HL-60 (cell line): ENCODE measurements at regions not wholly inside any gene's neighbourhood (a gene's known extent, or its start where the extent isn't known, plus 50 kb on each side); places are given as distances from the start of the nearest gene placed in this dataset.

Experiments used
- DNase-seq, 2 experiments: peaks; one replicate each; pipeline ENCODE4 v3.0.0-alpha.2; 2010 to 2020; ENCODE audit warnings: low read depth in 1 of 2, low spot score in 1 of 2
- H3K27ac ChIP-seq: fragments of 250-450 bp; sonication (Bioruptor Pico); replicated peaks from 2 replicates; pipeline ENCODE4 v1.5.1; 2020; ENCODE audit warnings: mild to moderate bottlenecking, moderate library complexity
- H3K27me3 ChIP-seq: fragments of 250-450 bp; sonication (Bioruptor Pico); 2 replicates; pipeline ENCODE4 v1.5.1; 2021; ENCODE audit warnings: mild to moderate bottlenecking, moderate library complexity; ENCODE audit not compliant: insufficient read depth, poor library complexity, severe bottlenecking
- H3K4me3 ChIP-seq: replicated peaks from 2 replicates; pipeline ENCODE4 v1.5.1; 2011; ENCODE audit warnings: mild to moderate bottlenecking, control low read depth, low read length; ENCODE audit not compliant: insufficient read depth
- CTCF ChIP-seq: IDR thresholded peaks from one replicate; pipeline ENCODE4 v1.5.1; 2011; ENCODE audit warnings: low read length, control low read depth, inconsistent platforms; ENCODE audit not compliant: insufficient read depth
- GABPA ChIP-seq: IDR thresholded peaks from 2 replicates; pipeline ENCODE4 v1.6.1; 2012; ENCODE audit warnings: low read depth
- POLR2AphosphoS5 ChIP-seq: IDR thresholded peaks from 2 replicates; pipeline ENCODE4 v1.6.1; 2012; ENCODE audit warnings: low read depth
- SPI1 ChIP-seq: IDR thresholded peaks from 2 replicates; pipeline ENCODE4 v1.6.1; 2012; ENCODE audit warnings: low read depth, mild to moderate bottlenecking, borderline replicate concordance
- TF ChIP-seq, protein P1 (sequence below): IDR thresholded peaks from 2 replicates; pipeline ENCODE4 v1.6.1; 2012; ENCODE audit warnings: low read depth; ENCODE audit not compliant: insufficient replicate concordance

- no peaks in the 10 kb centered on the region for H3K27me3 ChIP-seq
- no peak overlapping the region for H3K4me3 ChIP-seq
- TF ChIP-seq, protein P1, sequence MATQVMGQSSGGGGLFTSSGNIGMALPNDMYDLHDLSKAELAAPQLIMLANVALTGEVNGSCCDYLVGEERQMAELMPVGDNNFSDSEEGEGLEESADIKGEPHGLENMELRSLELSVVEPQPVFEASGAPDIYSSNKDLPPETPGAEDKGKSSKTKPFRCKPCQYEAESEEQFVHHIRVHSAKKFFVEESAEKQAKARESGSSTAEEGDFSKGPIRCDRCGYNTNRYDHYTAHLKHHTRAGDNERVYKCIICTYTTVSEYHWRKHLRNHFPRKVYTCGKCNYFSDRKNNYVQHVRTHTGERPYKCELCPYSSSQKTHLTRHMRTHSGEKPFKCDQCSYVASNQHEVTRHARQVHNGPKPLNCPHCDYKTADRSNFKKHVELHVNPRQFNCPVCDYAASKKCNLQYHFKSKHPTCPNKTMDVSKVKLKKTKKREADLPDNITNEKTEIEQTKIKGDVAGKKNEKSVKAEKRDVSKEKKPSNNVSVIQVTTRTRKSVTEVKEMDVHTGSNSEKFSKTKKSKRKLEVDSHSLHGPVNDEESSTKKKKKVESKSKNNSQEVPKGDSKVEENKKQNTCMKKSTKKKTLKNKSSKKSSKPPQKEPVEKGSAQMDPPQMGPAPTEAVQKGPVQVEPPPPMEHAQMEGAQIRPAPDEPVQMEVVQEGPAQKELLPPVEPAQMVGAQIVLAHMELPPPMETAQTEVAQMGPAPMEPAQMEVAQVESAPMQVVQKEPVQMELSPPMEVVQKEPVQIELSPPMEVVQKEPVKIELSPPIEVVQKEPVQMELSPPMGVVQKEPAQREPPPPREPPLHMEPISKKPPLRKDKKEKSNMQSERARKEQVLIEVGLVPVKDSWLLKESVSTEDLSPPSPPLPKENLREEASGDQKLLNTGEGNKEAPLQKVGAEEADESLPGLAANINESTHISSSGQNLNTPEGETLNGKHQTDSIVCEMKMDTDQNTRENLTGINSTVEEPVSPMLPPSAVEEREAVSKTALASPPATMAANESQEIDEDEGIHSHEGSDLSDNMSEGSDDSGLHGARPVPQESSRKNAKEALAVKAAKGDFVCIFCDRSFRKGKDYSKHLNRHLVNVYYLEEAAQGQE = no peak
- TF ChIP-seq CTCF (no peak), POLR2AphosphoS5 (no peak), GABPA (no peak), SPI1 (no peak)
- no peak overlapping the region for H3K27ac ChIP-seq
- no peak for DNase-seq
These were observed 273.9 kb downstream of the BCOR start for GRCh38 chrX:39823854-39824253.

DNA sequence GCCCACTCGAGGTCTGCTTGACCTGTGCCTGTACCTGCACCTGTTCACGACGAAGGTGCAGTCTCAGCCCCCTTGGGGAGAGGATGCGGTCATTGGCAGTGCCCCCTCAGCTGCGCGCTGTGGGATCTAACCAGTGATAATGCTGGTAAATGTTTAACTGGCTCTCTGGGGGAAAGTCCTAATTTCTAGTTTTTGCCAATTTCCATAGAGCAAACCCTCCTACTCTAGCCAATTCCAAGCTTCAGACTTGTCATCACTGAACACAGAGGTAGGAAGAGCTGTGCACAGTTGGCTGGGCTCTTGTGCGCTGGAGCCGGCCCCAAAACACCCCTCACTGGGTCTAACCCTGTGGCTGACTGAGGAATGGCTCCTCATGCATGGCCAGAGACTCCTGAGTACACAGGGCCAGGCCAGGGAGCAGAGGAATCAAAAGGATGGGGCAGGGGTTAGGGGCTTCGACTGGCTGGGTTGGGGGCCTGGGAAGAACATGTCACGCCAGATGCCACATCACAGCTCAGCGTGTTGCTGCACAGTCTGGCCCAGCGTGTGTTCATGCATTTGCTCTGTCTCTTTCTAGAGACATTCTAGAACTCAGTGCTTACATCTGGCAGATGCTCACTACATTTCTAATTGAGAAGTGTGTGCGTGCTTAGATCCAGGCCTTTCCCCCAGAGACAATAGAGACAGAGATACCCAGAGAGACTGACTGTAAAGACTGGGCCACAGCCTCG lies 270.8 kb downstream of the BCOR start:
- Histone ChIP-seq H3K27me3 (no peaks in the 10 kb centered on the region), H3K27ac (no peak overlapping the region), H3K4me3 (no peak overlapping the region)
- no peak for TF ChIP-seq POLR2AphosphoS5
- no peak for TF ChIP-seq SPI1
- no peak for TF ChIP-seq CTCF
- TF ChIP-seq GABPA = no peak
- TF ChIP-seq, protein P1 = no peak
- no peak for DNase-seq

DNA sequence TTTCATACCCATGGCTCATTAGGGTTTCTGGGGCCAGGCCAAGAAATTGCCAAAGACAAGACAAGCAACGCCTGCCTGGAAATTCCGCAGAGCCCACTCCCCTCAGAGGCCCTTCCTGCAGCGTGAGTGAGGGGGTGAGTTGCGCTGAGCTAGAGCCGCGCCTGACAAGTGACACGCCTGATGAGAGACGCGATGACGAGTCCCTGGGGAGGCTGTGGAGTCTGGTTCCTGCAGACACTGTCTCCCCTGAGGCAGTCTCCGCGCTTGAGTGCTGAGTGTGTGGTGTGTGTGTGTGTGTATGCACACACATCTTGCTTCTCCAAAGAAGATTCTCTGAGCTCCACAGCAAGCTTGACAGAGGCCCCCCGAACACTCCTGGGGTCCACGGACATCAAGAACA lies 269.8 kb downstream of the BCOR start:
- no peaks in the 10 kb centered on the region for H3K27me3 ChIP-seq
- H3K27ac ChIP-seq = no peak overlapping the region
- no peak overlapping the region for H3K4me3 ChIP-seq
- DNase-seq = no peak
- TF ChIP-seq POLR2AphosphoS5 (no peak), GABPA (no peak), CTCF (no peak), SPI1 (no peak)
- TF ChIP-seq, protein P1 = no peak
